ENCODE measurements at regions not wholly inside any gene's neighbourhood (a gene's known extent, or its start where the extent isn't known, plus 50 kb on each side); places are given as distances from the start of the nearest gene placed in this dataset.
"Not testable (repeated sequence)": the region's sequence is repeated elsewhere in the genome, so short reads cannot be mapped to it uniquely, and the experiment has no call there.

- DNase-seq (ENCODE audit: low read depth) = no peak
Observed at GRCh38 chr4:174009686-174010451, 273.6 kb downstream of the FBXO8 start.

GRCh38 chr4:174005422-174005821 is 278.0 kb downstream of the FBXO8 start:
- no peak for DNase-seq (ENCODE audit: low read depth)

- DNase-seq (ENCODE audit: low read depth) = no peak
Observed at GRCh38 chr4:173998471-173999144, 284.9 kb downstream of the FBXO8 start.

- not testable (repeated sequence) for DNase-seq (ENCODE audit: low read depth)
Observed at GRCh38 chr4:173995779-173996178, 287.7 kb downstream of the FBXO8 start.

- DNase-seq (ENCODE audit: low read depth) = no peak
Observed at GRCh38 chr4:173991814-173992213, 291.7 kb downstream of the FBXO8 start.

- no peak for DNase-seq (ENCODE audit: low read depth)
Observed at GRCh38 chr4:173991316-173991715, 292.2 kb downstream of the FBXO8 start.

- no peak for DNase-seq (ENCODE audit: low read depth)
Observed at GRCh38 chr4:173990869-173991210, 292.6 kb downstream of the FBXO8 start.

GRCh38 chr4:173990126-173990868 is 293.2 kb downstream of the FBXO8 start:
- DNase-seq (ENCODE audit: low read depth) = peak; percentile 11

- DNase-seq (ENCODE audit: low read depth) = not testable (repeated sequence)
Observed at GRCh38 chr4:173963523-173963922, 319.9 kb downstream of the FBXO8 start.

- no peak for DNase-seq (ENCODE audit: low read depth)
Observed at GRCh38 chr4:173960398-173960797, 323.1 kb downstream of the FBXO8 start.

GRCh38 chr4:173958445-173958844 is 325.0 kb downstream of the FBXO8 start:
- DNase-seq (ENCODE audit: low read depth) = no peak

- DNase-seq (ENCODE audit: low read depth) = no peak
Observed at GRCh38 chr4:173943547-173943946, 339.9 kb downstream of the FBXO8 start.

GRCh38 chr4:173940146-173940545 is 343.3 kb downstream of the FBXO8 start:
- DNase-seq (ENCODE audit: low read depth) = no peak

GRCh38 chr4:173937631-173938270 is 345.7 kb downstream of the FBXO8 start:
- DNase-seq (ENCODE audit: low read depth) = no peak

- DNase-seq (ENCODE audit: low read depth) = no peak
Observed at GRCh38 chr4:173936861-173937260, 346.6 kb downstream of the FBXO8 start.

GRCh38 chr4:173935622-173936405 is 347.7 kb downstream of the FBXO8 start:
- DNase-seq (ENCODE audit: low read depth) = no peak

GRCh38 chr4:173934933-173935620 is 348.4 kb downstream of the FBXO8 start:
- no peak for DNase-seq (ENCODE audit: low read depth)

GRCh38 chr4:173934201-173934600 is 349.3 kb downstream of the FBXO8 start:
- DNase-seq (ENCODE audit: low read depth) = no peak

GRCh38 chr4:173932701-173933100 is 350.8 kb downstream of the FBXO8 start:
- no peak for DNase-seq (ENCODE audit: low read depth)

GRCh38 chr4:173930329-173930967 is 353.0 kb downstream of the FBXO8 start:
- DNase-seq (ENCODE audit: low read depth) = no peak

GRCh38 chr4:173929921-173930320 is 353.5 kb downstream of the FBXO8 start:
- DNase-seq (ENCODE audit: low read depth) = no peak

Data from GM04503 (cell line).